HFF-Myc (cell line): ENCODE measurements at regions not wholly inside any gene's neighbourhood (a gene's known extent, or its start where the extent isn't known, plus 50 kb on each side); places are given as distances from the start of the nearest gene placed in this dataset.

Source experiments
- DNase-seq: peaks from one replicate; pipeline ENCODE4 v3.0.0-alpha.2; 2011; ENCODE audit warnings: low read depth; ENCODE audit errors: extremely low read depth
- H3K4me3 ChIP-seq: replicated peaks from 2 replicates; pipeline ENCODE4 v1.5.1; 2011; ENCODE audit warnings: low read depth, mild to moderate bottlenecking, control low read depth, low read length
- CTCF ChIP-seq: IDR thresholded peaks from 2 replicates; pipeline ENCODE4 v1.5.1; 2012; ENCODE audit warnings: mild to moderate bottlenecking, low read depth, low read length, control low read depth; ENCODE audit errors: missing control alignments

DNA sequence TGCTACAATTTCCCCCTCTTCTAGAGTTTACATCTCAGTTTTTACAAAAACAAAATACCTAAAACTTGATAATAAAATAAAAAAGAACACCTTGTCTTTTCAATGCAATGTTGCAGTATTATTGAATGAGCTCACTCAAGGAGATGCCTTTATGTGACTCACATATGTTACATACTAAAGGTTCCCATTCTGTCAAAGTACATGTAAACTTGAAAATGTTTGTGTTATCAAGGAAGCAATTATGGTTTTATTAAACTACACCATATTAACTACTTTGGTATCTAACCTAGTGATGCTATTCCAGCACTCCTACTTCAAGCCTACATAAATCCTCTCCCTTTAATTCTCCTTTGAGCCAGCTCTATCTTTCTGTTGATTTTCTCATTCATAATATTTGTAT, 658.3 kb downstream of the PTPRC start:
- H3K4me3 ChIP-seq = no peak overlapping the region
- no peak for DNase-seq
- no peak for TF ChIP-seq CTCF

- no peak overlapping the region for H3K4me3 ChIP-seq
- TF ChIP-seq CTCF = no peak
- DNase-seq = no peak
Measured at GRCh38 chr1:199297887-199298286, 659.0 kb downstream of the PTPRC start.

DNA sequence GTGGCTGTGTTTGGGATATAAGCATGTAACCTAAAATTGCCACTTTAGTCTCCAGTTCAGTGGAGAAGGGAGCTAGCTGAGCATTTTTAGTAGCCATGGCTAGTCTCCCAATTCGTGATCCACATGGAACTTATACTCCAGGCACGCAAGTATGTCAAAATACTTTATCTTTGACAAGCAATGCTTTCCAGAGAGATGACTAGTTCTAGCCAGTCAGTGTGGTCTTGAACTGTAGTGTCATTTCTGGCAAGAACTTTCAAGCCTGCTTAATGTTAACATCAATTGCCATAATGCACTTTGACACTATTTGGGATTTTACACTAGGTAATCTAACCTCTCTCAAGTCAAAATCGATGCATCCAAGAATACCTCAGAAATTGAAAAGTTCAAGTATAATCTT, 660.0 kb downstream of the PTPRC start:
- no peak for DNase-seq
- H3K4me3 ChIP-seq = no peak overlapping the region
- no peak for TF ChIP-seq CTCF

DNA sequence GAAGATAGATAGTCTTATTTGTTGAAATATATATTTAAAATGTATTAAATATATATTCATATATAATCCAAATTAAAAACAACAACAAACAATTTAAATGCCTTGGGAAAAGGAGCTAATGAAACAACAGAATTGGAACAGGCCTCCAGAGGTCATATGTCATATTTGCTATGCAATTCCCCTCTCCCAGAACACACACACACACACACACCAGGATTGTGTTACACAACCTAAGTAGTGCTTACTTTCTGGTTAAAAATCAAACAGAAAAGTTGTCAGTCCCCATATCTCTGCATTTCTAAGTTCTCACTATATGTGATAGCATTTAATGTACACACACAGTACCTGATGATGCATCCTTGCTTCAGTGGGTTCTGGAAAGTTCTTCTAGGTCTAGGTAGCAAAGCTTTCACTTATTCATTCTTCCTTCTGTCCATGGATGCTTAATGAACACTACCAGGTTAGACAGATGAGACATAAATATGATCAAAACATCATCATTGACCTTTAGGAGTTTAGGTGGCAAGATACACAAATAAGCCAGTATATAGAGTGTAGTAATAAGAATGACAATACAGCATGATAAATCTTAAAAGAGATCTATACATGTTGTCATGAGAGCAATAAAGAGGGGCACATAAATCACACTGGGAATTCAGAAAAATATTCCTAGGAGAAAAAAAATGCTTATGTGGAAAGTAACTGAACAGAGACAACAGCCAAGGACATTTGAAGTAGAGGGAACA, 662.8 kb downstream of the PTPRC start:
- H3K4me3 ChIP-seq = no peak overlapping the region
- no peak for TF ChIP-seq CTCF
- DNase-seq = no peak

DNA sequence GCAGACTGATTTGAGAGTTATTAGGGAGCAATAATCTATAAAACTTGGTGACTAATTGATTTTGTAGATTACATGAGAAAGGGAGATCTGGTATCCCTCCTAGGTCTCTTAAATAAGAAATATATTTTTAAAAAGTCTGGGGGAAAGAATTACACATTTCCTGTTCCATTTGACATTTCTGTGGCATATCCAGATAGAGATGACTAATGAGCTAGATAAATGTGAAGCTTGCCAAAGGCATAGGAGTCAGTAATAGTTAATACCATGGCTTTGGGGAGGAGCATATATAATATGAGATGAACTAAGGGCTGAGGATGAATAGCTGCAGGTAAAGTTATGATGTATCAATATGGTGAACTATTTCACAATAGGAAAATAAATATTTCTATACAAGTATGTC, 663.7 kb downstream of the PTPRC start:
- no peak for DNase-seq
- no peak overlapping the region for H3K4me3 ChIP-seq
- no peak for TF ChIP-seq CTCF

GRCh38 chr1:199303035-199303434, 664.2 kb downstream of the PTPRC start:
- no peak for TF ChIP-seq CTCF
- DNase-seq = no peak
- H3K4me3 ChIP-seq = no peak overlapping the region

DNA sequence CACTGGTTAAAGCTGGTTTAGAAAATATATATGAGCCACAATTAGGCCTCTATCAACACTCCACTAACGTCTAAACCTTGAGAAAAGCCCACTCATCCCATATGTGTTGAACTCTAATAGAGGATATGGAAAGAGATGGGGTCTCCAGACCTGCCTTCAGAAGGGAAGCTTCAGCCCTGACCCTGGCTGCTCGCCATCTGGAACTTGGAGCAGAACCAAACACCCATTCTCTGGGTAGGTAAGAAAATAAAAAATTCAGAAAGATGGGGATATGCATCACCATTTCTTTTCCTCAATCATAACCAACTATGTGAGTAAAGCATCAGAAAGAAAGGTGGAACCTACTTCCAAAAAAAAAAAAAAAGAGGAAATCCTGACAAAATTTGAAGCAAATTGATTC, 666.2 kb downstream of the PTPRC start:
- DNase-seq = no peak
- no peak for TF ChIP-seq CTCF
- H3K4me3 ChIP-seq = no peak overlapping the region
